NOMO-1 treated with dmso at 0.1 percent for 144 hours (cell line): ENCODE measurements at regions not wholly inside any gene's neighbourhood (a gene's known extent, or its start where the extent isn't known, plus 50 kb on each side); places are given as distances from the start of the nearest gene placed in this dataset.

Source experiments
- DNase-seq: peaks from one replicate; lab custom pipeline; 2025; ENCODE audit not compliant: unreplicated experiment; lab: John Stamatoyannopoulos, UW

- DNase-seq, result no peak
Observed at GRCh38 chr13:107585469-107586180, 629.7 kb downstream of the LIG4 start.

DNA sequence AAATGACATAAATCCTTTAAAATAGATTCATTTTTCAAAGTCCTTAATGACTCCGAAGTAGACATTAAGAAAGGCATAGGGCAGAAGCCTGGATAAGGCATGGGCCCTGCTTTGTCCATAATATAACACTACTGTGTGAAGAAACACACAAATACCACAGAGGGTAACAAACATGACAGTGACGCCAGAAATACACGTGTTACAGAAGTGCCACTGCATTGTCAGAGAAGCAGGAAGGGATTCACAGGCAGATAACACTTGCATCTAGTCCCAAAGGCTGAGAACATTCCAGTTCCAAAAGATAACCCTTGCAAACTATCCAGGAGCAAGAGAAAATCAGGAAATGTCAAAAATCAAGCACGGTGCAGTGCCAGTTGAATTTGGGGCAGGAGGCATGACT, 633.2 kb downstream of the LIG4 start:
- DNase-seq, result no peak

DNA sequence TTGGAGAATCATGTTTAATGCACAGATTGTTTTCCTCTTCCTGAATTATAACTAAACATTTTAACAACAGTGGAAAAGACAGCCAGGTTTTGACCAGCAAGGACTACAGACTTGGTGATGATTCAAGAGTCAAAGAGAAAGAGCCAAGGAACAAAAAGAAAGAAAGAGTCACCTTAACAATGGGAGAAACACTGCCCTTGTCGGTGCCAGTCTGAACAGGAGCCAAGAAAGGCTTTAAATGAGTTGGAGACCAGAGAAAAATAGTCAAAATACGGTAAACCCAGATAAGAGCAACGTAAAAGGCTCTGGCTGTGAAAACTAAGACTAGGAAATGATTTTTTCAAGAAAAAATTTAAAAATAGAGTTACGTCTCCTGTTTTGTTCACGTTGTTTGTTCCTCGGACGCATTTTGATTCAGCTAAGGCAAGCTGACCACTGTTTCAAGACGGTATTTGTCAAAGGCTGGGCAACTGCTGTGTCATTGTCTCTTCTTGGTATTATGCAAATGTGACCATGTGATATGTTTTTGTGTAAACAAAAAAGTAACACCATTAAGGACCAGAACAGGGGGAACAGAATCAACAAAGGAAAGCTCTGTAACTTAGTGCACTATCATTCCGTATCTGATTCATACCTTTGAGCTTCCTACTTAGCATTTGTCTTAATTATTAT, 634.5 kb downstream of the LIG4 start:
- no peak for DNase-seq

GRCh38 chr13:107576430-107576829, 638.9 kb downstream of the LIG4 start:
- no peak for DNase-seq

GRCh38 chr13:107574517-107575210, 640.7 kb downstream of the LIG4 start:
- no peak for DNase-seq

- DNase-seq, result no peak
Observed at GRCh38 chr13:107573184-107573583, 642.2 kb downstream of the LIG4 start.

- DNase-seq, result no peak
Observed at GRCh38 chr13:107572156-107572555, 643.2 kb downstream of the LIG4 start.

- DNase-seq, result no peak
Observed at GRCh38 chr13:107568181-107568580, 647.2 kb downstream of the LIG4 start.

GRCh38 chr13:107563099-107563925, 652.0 kb downstream of the LIG4 start:
- DNase-seq, result no peak

- DNase-seq, result no peak
Observed at GRCh38 chr13:107562203-107562602, 653.1 kb downstream of the LIG4 start.

GRCh38 chr13:107554460-107554859, 660.9 kb downstream of the LIG4 start:
- DNase-seq, result no peak

GRCh38 chr13:107553838-107554237, 661.5 kb downstream of the LIG4 start:
- DNase-seq, result no peak

- DNase-seq, result no peak
Observed at GRCh38 chr13:107551521-107551920, 663.8 kb downstream of the LIG4 start.

GRCh38 chr13:107548338-107548737, 667.0 kb downstream of the LIG4 start:
- no peak for DNase-seq

GRCh38 chr13:107545946-107546502, 669.3 kb downstream of the LIG4 start:
- DNase-seq, result no peak

GRCh38 chr13:107534548-107534947, 680.8 kb downstream of the LIG4 start:
- no peak for DNase-seq

- DNase-seq, result no peak
Observed at GRCh38 chr13:107531816-107532215, 683.5 kb downstream of the LIG4 start.

GRCh38 chr13:107531180-107531579, 684.2 kb downstream of the LIG4 start:
- DNase-seq, result no peak

GRCh38 chr13:107529035-107529434, 686.3 kb downstream of the LIG4 start:
- no peak for DNase-seq

- DNase-seq, result no peak
Observed at GRCh38 chr13:107518780-107519179, 696.6 kb downstream of the LIG4 start.

DNA sequence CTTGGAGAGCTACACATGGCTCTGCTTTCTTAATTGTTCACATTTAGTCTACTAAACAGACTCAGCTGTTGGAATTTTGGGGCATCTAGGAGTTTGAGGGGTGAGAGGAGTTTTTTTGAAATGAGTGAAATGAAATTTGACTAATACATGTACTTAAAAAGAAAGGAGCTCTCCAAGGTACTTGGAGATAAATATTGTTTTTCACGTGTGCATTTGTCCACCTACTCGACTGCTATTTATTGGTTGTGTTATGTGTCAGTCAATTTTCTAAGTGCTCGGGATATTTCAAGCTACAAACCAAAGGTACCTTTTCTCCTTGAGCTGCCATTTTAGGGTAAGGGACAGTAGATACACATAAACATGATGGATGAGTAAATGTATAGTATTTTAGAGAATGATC, 697.0 kb downstream of the LIG4 start:
- no peak for DNase-seq
